H1 (cell line): ENCODE measurements at regions not wholly inside any gene's neighbourhood (a gene's known extent, or its start where the extent isn't known, plus 50 kb on each side); places are given as distances from the start of the nearest gene placed in this dataset.

Experiments
- CTCF ChIA-PET: fragments of 300-600 bp; sonication (Branson Sonifier 250); formaldehyde crosslinking; loops from one replicate; lab custom pipeline; 2021; ENCODE audit not compliant: partially characterized antibody; lab: Charles Lee
- POLR2A ChIA-PET: fragments of 300-600 bp; sonication (Branson Sonifier 250); formaldehyde crosslinking; loops from one replicate; lab custom pipeline; 2021; ENCODE audit warnings: inconsistent platforms; ENCODE audit not compliant: partially characterized antibody; lab: Charles Lee
- DNase-seq, 2 experiments: peaks; one replicate each; pipeline versions ENCODE4 v3.0.0 to v3.0.0-alpha.2; 2010 to 2022; ENCODE audit warnings: low spot score in 2 of 2, low read depth in 1 of 2, mixed read lengths in 1 of 2
- FAIRE-seq: peaks from 2 replicates; lab custom pipeline; 2011; peaks lifted over from hg19 to GRCh38; lab: Jason Lieb, UNC
- H2AFZ ChIP-seq: 2 replicates; pipeline ENCODE4 v1.8.1; 2012; ENCODE audit warnings: low read length, inconsistent platforms
- H2AK5ac ChIP-seq: 2 replicates; pipeline ENCODE4 v1.6.1; 2013; ENCODE audit warnings: low read depth, low read length
- H2BK120ac ChIP-seq: replicated peaks from 2 replicates; pipeline ENCODE3; 2013; ENCODE audit warnings: low read depth, low read length, inconsistent platforms
- H2BK12ac ChIP-seq: 2 replicates; pipeline ENCODE4 v1.6.1; 2013; ENCODE audit warnings: low read depth, low read length
- H2BK15ac ChIP-seq: 2 replicates; pipeline ENCODE4 v1.6.1; 2013; ENCODE audit warnings: low read length
- H2BK20ac ChIP-seq: 2 replicates; pipeline ENCODE4 v1.6.1; 2013; ENCODE audit warnings: low read length
- H2BK5ac ChIP-seq: 2 replicates; pipeline ENCODE4 v1.6.1; 2013; ENCODE audit warnings: low read depth, low read length
- H3K14ac ChIP-seq: 2 replicates; pipeline ENCODE4 v1.6.1; 2013; ENCODE audit warnings: inconsistent platforms; ENCODE audit not compliant: insufficient read length
- H3K18ac ChIP-seq: 2 replicates; pipeline ENCODE4 v1.6.1; 2013; ENCODE audit warnings: low read length; ENCODE audit errors: extremely low read depth
- H3K23ac ChIP-seq: 2 replicates; pipeline ENCODE4 v1.6.1; 2013; ENCODE audit warnings: inconsistent platforms; ENCODE audit not compliant: insufficient read length
- H3K23me2 ChIP-seq: 2 replicates; pipeline ENCODE4 v1.6.1; 2013; ENCODE audit warnings: low read depth, low read length
- H3K27ac ChIP-seq: 2 replicates; pipeline ENCODE4 v1.6.1; 2011; ENCODE audit warnings: low read depth, low read length, inconsistent platforms
- H3K27me3 ChIP-seq, 4 experiments: replicated peaks in 1 of 4; 1 replicate in 1 of 4; 2 replicates in 3 of 4; pipeline versions ENCODE4 v1.6.1 to v1.8.1; 2011 to 2013; ENCODE audit warnings: low read length in 3 of 4, mild to moderate bottlenecking in 3 of 4, inconsistent platforms in 2 of 4, mixed read lengths in 2 of 4, moderate library complexity in 1 of 4; ENCODE audit not compliant: control insufficient read depth in 3 of 4, insufficient read depth in 3 of 4; ENCODE audit errors: extremely low read depth in 1 of 4
- H3K36me3 ChIP-seq, 4 experiments: 2 replicates each; pipeline versions ENCODE4 v1.6.1 to v1.8.1; 2011 to 2013; ENCODE audit warnings: mild to moderate bottlenecking in 4 of 4, low read length in 3 of 4, moderate library complexity in 2 of 4, control low read depth in 1 of 4, inconsistent platforms in 1 of 4; ENCODE audit not compliant: insufficient read depth in 4 of 4, control insufficient read depth in 2 of 4
- H3K4ac ChIP-seq: replicated peaks from 2 replicates; pipeline ENCODE3; 2013; ENCODE audit warnings: low read length, low read depth, mixed read lengths, inconsistent platforms; ENCODE audit not compliant: insufficient read length
- H3K4me1 ChIP-seq, 4 experiments: replicated peaks in 1 of 4; 1 replicate in 1 of 4; 2 replicates in 3 of 4; pipeline versions ENCODE4 v1.6.1 to v1.8.1; 2011 to 2013; ENCODE audit warnings: low read length in 3 of 4, inconsistent platforms in 2 of 4, mixed read lengths in 1 of 4; ENCODE audit not compliant: insufficient read depth in 4 of 4, control insufficient read depth in 3 of 4
- H3K4me2 ChIP-seq, 2 experiments: 2 replicates each; pipeline versions ENCODE4 v1.6.1 to v1.8.1; 2011 to 2013; ENCODE audit warnings: low read depth in 2 of 2, low read length in 2 of 2, control low read depth in 1 of 2, inconsistent platforms in 1 of 2, mild to moderate bottlenecking in 1 of 2; ENCODE audit not compliant: insufficient read depth in 1 of 2
- H3K4me3 ChIP-seq, 4 experiments: fragments of 200-600, 300-600 bp in 1 of 4; sonication (generic), shearing (Covaris generic), sonication (Bioruptor Twin) in 1 of 4; 2 replicates each; pipeline versions ENCODE4 v1.5.1 to v1.8.1; 2011 to 2016; ENCODE audit warnings: low read length in 4 of 4, low read depth in 3 of 4, control low read depth in 2 of 4, inconsistent platforms in 2 of 4, mild to moderate bottlenecking in 2 of 4, mixed read lengths in 1 of 4, moderate library complexity in 1 of 4; ENCODE audit not compliant: insufficient read depth in 2 of 4; ENCODE audit errors: extremely low read depth in 1 of 4
- H3K56ac ChIP-seq: replicated peaks from 2 replicates; pipeline ENCODE3; 2013; ENCODE audit warnings: low read depth, mild to moderate bottlenecking, mixed read lengths, low read length, inconsistent platforms; ENCODE audit not compliant: insufficient read length
- H3K79me1 ChIP-seq: 2 replicates; pipeline ENCODE4 v1.6.1; 2013; ENCODE audit warnings: low read depth, low read length, control low read depth
- H3K79me2 ChIP-seq, 2 experiments: 2 replicates each; pipeline versions ENCODE4 v1.6.1 to v1.8.1; 2012 to 2013; ENCODE audit warnings: low read length in 2 of 2, mild to moderate bottlenecking in 2 of 2, inconsistent platforms in 1 of 2; ENCODE audit not compliant: insufficient read depth in 2 of 2, control insufficient read depth in 1 of 2
- H3K9ac ChIP-seq, 4 experiments: replicated peaks in 1 of 4; 1 replicate in 1 of 4; 2 replicates in 3 of 4; pipeline versions ENCODE4 v1.6.1 to v1.8.1; 2011 to 2013; ENCODE audit warnings: low read depth in 3 of 4, low read length in 3 of 4, control low read depth in 2 of 4, mild to moderate bottlenecking in 2 of 4, moderate library complexity in 2 of 4, inconsistent platforms in 1 of 4; ENCODE audit errors: extremely low read depth in 1 of 4
- H3K9me3 ChIP-seq, 2 experiments: 2 replicates each; pipeline versions ENCODE4 v1.6.1 to v1.8.1; 2012 to 2013; ENCODE audit warnings: mild to moderate bottlenecking in 2 of 2, moderate library complexity in 2 of 2, control low read depth in 1 of 2, inconsistent platforms in 1 of 2, low read depth in 1 of 2, low read length in 1 of 2, mixed read lengths in 1 of 2; ENCODE audit not compliant: insufficient read depth in 2 of 2
- H4K20me1 ChIP-seq, 2 experiments: replicated peaks in 1 of 2; 2 replicates each; pipeline versions ENCODE3 to v1.8.1; 2011 to 2013; ENCODE audit warnings: inconsistent platforms in 2 of 2, low read length in 2 of 2, mild to moderate bottlenecking in 1 of 2; ENCODE audit not compliant: insufficient read depth in 2 of 2, control insufficient read depth in 1 of 2
- H4K5ac ChIP-seq: 2 replicates; pipeline ENCODE4 v1.6.1; 2013; ENCODE audit warnings: low read length, low read depth, mixed read lengths, inconsistent platforms; ENCODE audit not compliant: insufficient read length
- H4K8ac ChIP-seq: 2 replicates; pipeline ENCODE4 v1.8.0; 2013; ENCODE audit warnings: mild to moderate bottlenecking, moderate library complexity, low read length, inconsistent platforms; ENCODE audit not compliant: insufficient read depth; ENCODE audit errors: extremely low read depth
- H4K91ac ChIP-seq: replicated peaks from 2 replicates; pipeline ENCODE3; 2013; ENCODE audit warnings: low read length, mixed read lengths, inconsistent platforms; ENCODE audit not compliant: insufficient read length
- BRCA1 ChIP-seq: IDR thresholded peaks from 2 replicates; pipeline ENCODE4 v1.6.1; 2012; ENCODE audit warnings: low read depth, low read length, improper control_type of control experiment
- CTBP2 ChIP-seq: IDR thresholded peaks from 2 replicates; pipeline ENCODE4 v1.7.0; 2011; ENCODE audit warnings: borderline replicate concordance, mild to moderate bottlenecking, moderate library complexity, mixed read lengths, low read length; ENCODE audit not compliant: insufficient read depth, insufficient read length
- GTF2F1 ChIP-seq: IDR thresholded peaks from 2 replicates; pipeline ENCODE4 v1.6.1; 2012; ENCODE audit warnings: low read depth, low read length, improper control_type of control experiment, borderline replicate concordance
- MAFK ChIP-seq: IDR thresholded peaks from 2 replicates; pipeline ENCODE4 v1.6.1; 2012; ENCODE audit warnings: low read depth, mild to moderate bottlenecking, improper control_type of control experiment, low read length
- NRF1 ChIP-seq: IDR thresholded peaks from 2 replicates; pipeline ENCODE4 v1.6.1; 2011; ENCODE audit warnings: mild to moderate bottlenecking, low read depth, low read length, improper control_type of control experiment
- WGBS, 2 experiments: shearing (Covaris generic) in 1 of 2; methylation state at CpG; one replicate each; pipeline versions ENCODE4 v1.1.6 to v1.1.7; 2013 to 2015; ENCODE audit warnings: low lambda C conversion rate in 2 of 2, mixed read lengths in 2 of 2, inconsistent platforms in 1 of 2, low coverage in 1 of 2, missing lambda C conversion rate in 1 of 2; ENCODE audit not compliant: insufficient replicate concordance in 2 of 2, insufficient coverage in 1 of 2, insufficient read length in 1 of 2; ENCODE audit errors: extremely low coverage in 1 of 2, missing lambda C conversion rate in 1 of 2; 5-methylcytosine and 5-hydroxymethylcytosine counted together

DNA sequence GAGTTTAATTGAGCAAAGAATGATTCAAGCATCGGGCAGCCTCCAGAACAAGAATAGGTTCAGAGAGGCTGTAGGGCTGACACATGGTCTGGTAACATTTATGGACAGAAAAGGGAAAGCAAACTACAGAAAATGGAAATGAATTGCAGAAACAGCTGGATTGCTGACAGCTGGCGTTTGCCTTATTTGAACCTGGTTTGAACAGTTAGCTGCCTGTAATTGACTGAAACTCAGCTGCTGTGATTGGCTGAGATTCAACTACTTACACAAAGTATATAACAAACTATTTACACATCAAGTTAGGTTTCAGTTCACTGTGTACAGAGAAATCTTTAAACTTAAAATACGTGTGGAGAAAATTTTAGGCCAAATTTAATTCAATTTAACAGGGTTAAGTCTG is 441.7 kb downstream of the PRELID2 start:
- H3K56ac ChIP-seq = no peak overlapping the region
- TF ChIP-seq BRCA1 (no peak), GTF2F1 (no peak), CTBP2 (no peak), MAFK (no peak), NRF1 (no peak)
- peaks cover 0 to 2% (median 0%) of the 10 kb centered on the region in 4 experiments; a peak in 1 of 7 replicates for H3K27me3 ChIP-seq
- no peak overlapping the region for H4K91ac ChIP-seq
- H3K9me3 ChIP-seq = no peaks in the 10 kb centered on the region
- no peak overlapping the region for H3K4me3 ChIP-seq
- FAIRE-seq (no peak), DNase-seq (no peak)
- no peaks in the 10 kb centered on the region for H3K79me2 ChIP-seq
- no peaks in the 10 kb centered on the region for H3K36me3 ChIP-seq
- no peak overlapping the region for H2BK20ac ChIP-seq
- H3K4ac ChIP-seq = no peak overlapping the region
- H3K4me1 ChIP-seq = no peaks in the 10 kb centered on the region
- no peak overlapping the region for H2BK120ac ChIP-seq
- no peaks in the 10 kb centered on the region for H3K23me2 ChIP-seq
- no peak overlapping the region for H2BK12ac ChIP-seq
- H3K14ac ChIP-seq = no peak overlapping the region
- H4K20me1 ChIP-seq = no peaks in the 10 kb centered on the region
- no peak overlapping the region for H2BK15ac ChIP-seq
- H3K9ac ChIP-seq = no peak overlapping the region
- H2BK5ac ChIP-seq = no peak overlapping the region
- H2AFZ ChIP-seq = no peak overlapping the region
- no peaks in the 10 kb centered on the region for H3K79me1 ChIP-seq
- 87% methylated on average over 3 of the region's 3 CpGs; no CpG with 5 or more reads in 1 of the 2 experiments for WGBS, 2 experiments
- no peak overlapping the region for H4K8ac ChIP-seq
- H2AK5ac ChIP-seq = no peak overlapping the region
- no peak overlapping the region for H3K4me2 ChIP-seq
- no peak overlapping the region for H4K5ac ChIP-seq
- no peak overlapping the region for H3K27ac ChIP-seq
- no peak overlapping the region for H3K23ac ChIP-seq
- ChIA-PET POLR2A (no interaction called here), CTCF (no interaction called here)
- H3K18ac ChIP-seq = no peak overlapping the region
